Transverse colon (tissue), 4 donors: ENCODE measurements at regions not wholly inside any gene's neighbourhood (a gene's known extent, or its start where the extent isn't known, plus 50 kb on each side); places are given as distances from the start of the nearest gene placed in this dataset.

ENCODE experiments used
- DNase-seq: peaks from one replicate; pipeline ENCODE4 v3.0.0-alpha.2; 2019
- H3K27ac ChIP-seq, 4 donors: fragments of 200-600 bp; sonication (generic); 2 replicates each; pipeline ENCODE4 v1.5.1; 2016 to 2018; ENCODE audit warnings: inconsistent platforms in 4 of 4
- H3K27me3 ChIP-seq: fragments of 200-600 bp; sonication (generic); 2 replicates; pipeline ENCODE4 v1.5.1; 2017; ENCODE audit warnings: inconsistent platforms
- H3K36me3 ChIP-seq, 4 donors: fragments of 200-600 bp; sonication (generic); 2 replicates each; pipeline ENCODE4 v1.5.1; 2017 to 2019; ENCODE audit warnings: inconsistent platforms in 4 of 4
- H3K4me1 ChIP-seq, 4 donors: fragments of 200-600 bp; sonication (generic); 2 replicates each; pipeline ENCODE4 v1.5.1; 2017 to 2020; ENCODE audit warnings: inconsistent platforms in 4 of 4
- H3K4me3 ChIP-seq, 4 donors: fragments of 200-600 bp; sonication (generic); 1 replicate in 1 of 4; 2 replicates in 3 of 4; pipeline versions ENCODE4 v1.5.1 to v1.6.1; 2017 to 2019; ENCODE audit warnings: inconsistent platforms in 4 of 4
- H3K9me3 ChIP-seq, 2 donors: fragments of 200-600 bp; sonication (generic); 2 replicates each; pipeline ENCODE4 v1.5.1; 2017 to 2019; ENCODE audit warnings: inconsistent platforms in 2 of 2
- EP300 ChIP-seq: sonication (generic); formaldehyde crosslinking; IDR thresholded peaks from one replicate; pipeline ENCODE4 v1.6.1; 2017; ENCODE audit warnings: antibody characterized with exemption, low read depth
- POLR2A ChIP-seq: fragments of 450-650 bp; IDR thresholded peaks from one replicate; pipeline ENCODE4 v1.6.1; 2016; ENCODE audit warnings: antibody characterized with exemption, mild to moderate bottlenecking, moderate library complexity
- POLR2AphosphoS5 ChIP-seq, 3 donors: sonication (generic); formaldehyde crosslinking; IDR thresholded peaks; one replicate each; pipeline ENCODE4 v1.6.1; 2016; ENCODE audit warnings: antibody characterized with exemption in 3 of 3
- WGBS, 2 donors: methylation state at CpG; one replicate each; pipeline ENCODE4 v1.1.5; 2018; ENCODE audit warnings: low coverage in 1 of 2; 5-methylcytosine and 5-hydroxymethylcytosine counted together
- in situ Hi-C, 4 donors: fragments of 200-750 bp; cut with MboI; loops; one replicate each; pipeline versions ENCODE4 v1.15.0 to v1.15.1; 2017; ENCODE audit warnings: low sequenced_read_pairs in 3 of 4, low pct_ligation_motif_present in 1 of 4, low pct_unique_long_range_greater_than_20kb in 1 of 4
- intact Hi-C: fragments of 100-400 bp; cut with DNase I; formaldehyde crosslinking; loops from one replicate; pipeline ENCODE4 v1.15.1; 2023; ENCODE audit warnings: low total_unique reads
- TF ChIP-seq, protein P1 (sequence below), 5 experiments: fragments of 200-600 bp in 3 of 5; fragments of 450-650 bp in 2 of 5; sonication (generic) in 3 of 5; IDR thresholded peaks; 1 replicate in 2 of 5; 2 replicates in 3 of 5; pipeline ENCODE4 v1.5.1; 2016 to 2017; ENCODE audit warnings: antibody characterized with exemption in 5 of 5, inconsistent platforms in 3 of 5, mild to moderate bottlenecking in 2 of 5, moderate library complexity in 1 of 5

DNA sequence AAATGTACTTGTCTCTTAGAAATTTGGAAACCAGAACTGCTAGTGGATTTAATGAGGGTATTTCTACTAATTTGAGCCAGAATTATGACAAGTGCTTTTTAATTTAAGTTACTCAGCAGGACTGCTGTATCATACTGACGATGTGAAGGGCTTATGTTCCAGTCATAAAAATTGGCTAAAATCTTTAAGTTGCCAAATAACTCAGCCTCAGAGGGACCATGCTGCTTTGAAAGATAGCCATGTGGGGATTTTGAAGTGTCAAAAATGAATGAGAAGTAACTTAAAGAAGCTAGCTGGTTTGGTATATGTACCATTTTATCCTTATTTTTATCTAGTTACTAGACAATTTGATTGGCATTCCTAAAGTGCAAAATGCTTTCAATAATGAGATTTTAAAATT, 545.0 kb downstream of the DIPK2A start:
- DNase-seq, result no peak
- Histone ChIP-seq H3K4me1 (no peaks in the 10 kb centered on the region), H3K4me3 (no peak overlapping the region), H3K27ac (no peak overlapping the region), H3K36me3 (no peaks in the 10 kb centered on the region), H3K9me3 (no peaks in the 10 kb centered on the region), H3K27me3 (no peaks in the 10 kb centered on the region)
- in situ Hi-C loops, result no loop called here
- intact Hi-C loops, result no loop called here
- TF ChIP-seq POLR2A (no peak), POLR2AphosphoS5 (IDR thresholded peaks at IDR 0.05) (no peak)
- 43 to 44% methylated on average over 1 of the region's 1 CpG for WGBS, 2 donors

- no peaks in the 10 kb centered on the region for H3K36me3 ChIP-seq
- intact Hi-C loops (no loop called here), in situ Hi-C loops (no loop called here)
These were observed 549.5 kb downstream of the DIPK2A start for GRCh38 chr3:144521131-144521530.

DNA sequence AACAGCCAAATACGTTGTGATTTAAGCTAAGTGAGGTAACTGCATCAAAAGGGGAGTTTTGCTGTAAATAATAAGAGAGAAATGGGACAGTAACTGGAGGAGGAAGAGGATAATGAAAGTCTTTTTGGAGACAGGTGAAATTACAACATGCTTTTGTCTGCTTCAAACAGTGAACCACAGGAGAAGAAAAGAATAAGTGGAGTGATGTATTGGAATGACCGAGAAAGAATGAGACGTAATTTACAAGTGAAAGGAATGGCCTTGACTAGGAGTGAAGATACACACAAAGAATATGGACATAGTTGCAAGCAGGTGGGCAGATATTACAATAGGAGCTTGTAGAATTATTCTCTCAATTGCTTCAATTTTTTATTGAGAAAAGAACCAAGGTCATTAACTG, 550.8 kb downstream of the DIPK2A start:
- WGBS, 2 donors, result 78 to 80% methylated on average over 3 of the region's 3 CpGs
- TF ChIP-seq, protein P1, sequence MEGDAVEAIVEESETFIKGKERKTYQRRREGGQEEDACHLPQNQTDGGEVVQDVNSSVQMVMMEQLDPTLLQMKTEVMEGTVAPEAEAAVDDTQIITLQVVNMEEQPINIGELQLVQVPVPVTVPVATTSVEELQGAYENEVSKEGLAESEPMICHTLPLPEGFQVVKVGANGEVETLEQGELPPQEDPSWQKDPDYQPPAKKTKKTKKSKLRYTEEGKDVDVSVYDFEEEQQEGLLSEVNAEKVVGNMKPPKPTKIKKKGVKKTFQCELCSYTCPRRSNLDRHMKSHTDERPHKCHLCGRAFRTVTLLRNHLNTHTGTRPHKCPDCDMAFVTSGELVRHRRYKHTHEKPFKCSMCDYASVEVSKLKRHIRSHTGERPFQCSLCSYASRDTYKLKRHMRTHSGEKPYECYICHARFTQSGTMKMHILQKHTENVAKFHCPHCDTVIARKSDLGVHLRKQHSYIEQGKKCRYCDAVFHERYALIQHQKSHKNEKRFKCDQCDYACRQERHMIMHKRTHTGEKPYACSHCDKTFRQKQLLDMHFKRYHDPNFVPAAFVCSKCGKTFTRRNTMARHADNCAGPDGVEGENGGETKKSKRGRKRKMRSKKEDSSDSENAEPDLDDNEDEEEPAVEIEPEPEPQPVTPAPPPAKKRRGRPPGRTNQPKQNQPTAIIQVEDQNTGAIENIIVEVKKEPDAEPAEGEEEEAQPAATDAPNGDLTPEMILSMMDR (IDR thresholded peaks at IDR 0.05), result no peak
- TF ChIP-seq EP300 (no peak), POLR2A (no peak), POLR2AphosphoS5 (IDR thresholded peaks at IDR 0.05) (no peak)
- Histone ChIP-seq H3K36me3 (no peaks in the 10 kb centered on the region), H3K9me3 (no peaks in the 10 kb centered on the region), H3K27me3 (no peaks in the 10 kb centered on the region), H3K4me3 (no peak overlapping the region), H3K27ac (no peak overlapping the region), H3K4me1 (no peaks in the 10 kb centered on the region)
- DNase-seq, result no peak
- intact Hi-C loops (no loop called here), in situ Hi-C loops (no loop called here)

More at GRCh38 chr3:144521131-144521530, 549.5 kb downstream of the DIPK2A start:
- 44 to 47% methylated on average over 1 of the region's 1 CpG for WGBS, 2 donors
- Histone ChIP-seq H3K27ac (no peak overlapping the region), H3K27me3 (no peaks in the 10 kb centered on the region), H3K9me3 (no peaks in the 10 kb centered on the region), H3K4me3 (no peak overlapping the region), H3K4me1 (no peaks in the 10 kb centered on the region)
- no peak for TF ChIP-seq EP300
- DNase-seq, result no peak

- Histone ChIP-seq H3K27ac (no peak overlapping the region), H3K4me1 (no peaks in the 10 kb centered on the region), H3K36me3 (no peaks in the 10 kb centered on the region), H3K9me3 (no peaks in the 10 kb centered on the region), H3K4me3 (no peak overlapping the region), H3K27me3 (no peaks in the 10 kb centered on the region)
- DNase-seq, result no peak
- 49 to 75% methylated on average over 2 of the region's 2 CpGs for WGBS, 2 donors
- in situ Hi-C loops, result no loop called here
- TF ChIP-seq, protein P1 (IDR thresholded peaks at IDR 0.05), result no peak
- TF ChIP-seq POLR2AphosphoS5 (IDR thresholded peaks at IDR 0.05) (no peak), EP300 (no peak), POLR2A (no peak)
- intact Hi-C loops, result no loop called here
These were observed 551.8 kb downstream of the DIPK2A start for GRCh38 chr3:144523396-144523795.

- no peaks in the 10 kb centered on the region for H3K27me3 ChIP-seq
- in situ Hi-C loops, result no loop called here
- H3K4me1 ChIP-seq, result no peaks in the 10 kb centered on the region
These were observed 552.9 kb downstream of the DIPK2A start for GRCh38 chr3:144524531-144524930.

More at GRCh38 chr3:144524531-144524930, 552.9 kb downstream of the DIPK2A start:
- Histone ChIP-seq H3K27ac (no peak overlapping the region), H3K4me3 (no peak overlapping the region), H3K9me3 (no peaks in the 10 kb centered on the region), H3K36me3 (no peaks in the 10 kb centered on the region)
- intact Hi-C loops, result no loop called here
- TF ChIP-seq POLR2A (no peak), EP300 (no peak), POLR2AphosphoS5 (IDR thresholded peaks at IDR 0.05) (no peak)
- TF ChIP-seq, protein P1 (IDR thresholded peaks at IDR 0.05), result no peak
- DNase-seq, result no peak
